Calu3 (cell line): ENCODE measurements at regions not wholly inside any gene's neighbourhood (a gene's known extent, or its start where the extent isn't known, plus 50 kb on each side); places are given as distances from the start of the nearest gene placed in this dataset.

Experiments
- BruUV-seq: library from RNA; stranded (reverse); fragments of 400-500 nt; replicated peaks from 2 replicates; lab custom pipeline; 2021; lab: Mats Ljungman, UMichigan
- CTCF ChIA-PET: fragments of 300-600 bp; sonication (Branson Sonifier 250); formaldehyde crosslinking; loops from one replicate; lab custom pipeline; 2022; ENCODE audit warnings: antibody characterized with exemption; lab: Charles Lee
- DNase-seq: peaks from one replicate; pipeline ENCODE4 v3.0.0; 2022
- H3K27ac Mint-ChIP-seq: one replicate; pipeline ENCODE4 v1.8.0; 2022; ENCODE audit warnings: mixed read lengths; ENCODE audit not compliant: unreplicated experiment
- H3K27me3 Mint-ChIP-seq: one replicate; pipeline ENCODE4 v1.8.0; 2022; ENCODE audit warnings: mixed read lengths; ENCODE audit not compliant: unreplicated experiment
- H3K36me3 Mint-ChIP-seq: one replicate; pipeline ENCODE4 v1.8.0; 2022; ENCODE audit warnings: mild to moderate bottlenecking, moderate library complexity, mixed read lengths; ENCODE audit not compliant: insufficient read depth, unreplicated experiment
- H3K4me1 Mint-ChIP-seq: one replicate; pipeline ENCODE4 v1.8.0; 2022; ENCODE audit warnings: mild to moderate bottlenecking, low read depth, mixed read lengths; ENCODE audit not compliant: unreplicated experiment
- H3K4me3 Mint-ChIP-seq: one replicate; pipeline ENCODE4 v1.8.0; 2022; ENCODE audit warnings: mild to moderate bottlenecking, low read depth, moderate library complexity, mixed read lengths; ENCODE audit not compliant: unreplicated experiment
- H3K9me3 Mint-ChIP-seq: one replicate; pipeline ENCODE4 v1.8.0; 2022; ENCODE audit warnings: low read depth, mixed read lengths; ENCODE audit not compliant: unreplicated experiment
- intact Hi-C: fragments of 100-400 bp; cut with micrococcal nuclease; formaldehyde crosslinking; loops from one replicate; pipeline ENCODE4 v1.10.0; 2022; ENCODE audit not compliant: unreplicated experiment
- TF ChIP-seq, protein P1 (sequence below): fragments of 200-600 bp; IDR thresholded peaks from one replicate; pipeline ENCODE4 v1.8.0; 2022; ENCODE audit warnings: antibody characterized with exemption; ENCODE audit not compliant: unreplicated experiment

DNA sequence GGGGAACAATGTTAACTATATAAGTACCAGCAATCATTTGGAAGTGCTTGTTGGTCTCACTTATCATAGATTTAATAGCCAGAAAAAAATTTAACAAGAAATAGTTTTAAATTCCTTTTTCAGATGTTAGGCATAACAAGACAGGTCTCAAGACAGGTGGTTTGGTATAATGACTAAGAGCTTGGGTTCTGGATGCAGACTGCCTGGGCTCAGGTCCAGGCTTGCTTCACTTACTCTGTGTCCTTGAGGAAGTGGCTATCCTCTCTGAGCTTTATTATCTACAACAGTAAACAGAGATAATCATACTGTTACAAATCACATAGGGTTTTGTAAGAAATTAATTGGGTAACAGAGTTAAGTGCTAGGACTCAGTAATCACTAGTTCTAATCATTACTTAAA is 338.0 kb upstream of the FLRT2 start:
- H3K36me3 Mint-ChIP-seq, result no peaks in the 10 kb centered on the region
- intact Hi-C loops, result no loop called here
- no peak overlapping the region for H3K4me3 Mint-ChIP-seq
- no peak for DNase-seq
- H3K27me3 Mint-ChIP-seq, result no peaks in the 10 kb centered on the region
- no TSS peak for BruUV-seq
- no peaks in the 10 kb centered on the region for H3K4me1 Mint-ChIP-seq
- H3K27ac Mint-ChIP-seq, result no peak overlapping the region
- CTCF ChIA-PET, result no interaction called here
- H3K9me3 Mint-ChIP-seq, result peaks cover 15% of the 10 kb centered on the region
- TF ChIP-seq, protein P1, sequence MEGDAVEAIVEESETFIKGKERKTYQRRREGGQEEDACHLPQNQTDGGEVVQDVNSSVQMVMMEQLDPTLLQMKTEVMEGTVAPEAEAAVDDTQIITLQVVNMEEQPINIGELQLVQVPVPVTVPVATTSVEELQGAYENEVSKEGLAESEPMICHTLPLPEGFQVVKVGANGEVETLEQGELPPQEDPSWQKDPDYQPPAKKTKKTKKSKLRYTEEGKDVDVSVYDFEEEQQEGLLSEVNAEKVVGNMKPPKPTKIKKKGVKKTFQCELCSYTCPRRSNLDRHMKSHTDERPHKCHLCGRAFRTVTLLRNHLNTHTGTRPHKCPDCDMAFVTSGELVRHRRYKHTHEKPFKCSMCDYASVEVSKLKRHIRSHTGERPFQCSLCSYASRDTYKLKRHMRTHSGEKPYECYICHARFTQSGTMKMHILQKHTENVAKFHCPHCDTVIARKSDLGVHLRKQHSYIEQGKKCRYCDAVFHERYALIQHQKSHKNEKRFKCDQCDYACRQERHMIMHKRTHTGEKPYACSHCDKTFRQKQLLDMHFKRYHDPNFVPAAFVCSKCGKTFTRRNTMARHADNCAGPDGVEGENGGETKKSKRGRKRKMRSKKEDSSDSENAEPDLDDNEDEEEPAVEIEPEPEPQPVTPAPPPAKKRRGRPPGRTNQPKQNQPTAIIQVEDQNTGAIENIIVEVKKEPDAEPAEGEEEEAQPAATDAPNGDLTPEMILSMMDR, result no peak

DNA sequence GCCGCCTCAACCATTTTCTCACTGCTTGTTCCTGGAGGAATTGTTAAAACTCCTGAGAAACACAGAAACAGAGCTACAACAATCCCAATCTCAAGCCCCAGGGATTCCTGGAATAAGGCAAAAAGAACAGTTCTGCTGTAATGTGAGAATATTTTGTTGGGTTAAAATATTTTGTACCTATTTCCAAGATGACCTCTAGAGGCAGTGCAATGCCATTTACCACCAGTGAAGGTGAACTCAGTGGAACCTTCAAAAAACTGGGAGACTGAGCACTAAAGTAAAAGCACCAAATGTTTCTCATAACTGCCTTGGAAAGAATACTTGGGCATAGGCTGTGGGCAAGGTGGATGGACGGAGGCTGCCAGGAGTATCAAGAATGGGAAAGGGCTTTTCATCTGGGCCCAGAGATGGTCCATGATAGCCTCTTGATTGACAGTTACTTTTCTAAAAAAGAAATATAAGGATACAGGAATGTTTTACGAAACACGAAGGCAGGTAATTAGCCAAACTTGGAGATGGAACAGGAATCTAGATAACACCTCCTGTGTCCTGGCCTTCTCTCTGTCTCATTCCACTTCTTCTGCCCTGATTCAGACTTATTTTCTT is 334.0 kb upstream of the FLRT2 start:
- peaks cover 12% of the 10 kb centered on the region for H3K9me3 Mint-ChIP-seq
- no peak for DNase-seq
- intact Hi-C loops, result no loop called here
- H3K27me3 Mint-ChIP-seq, result no peaks in the 10 kb centered on the region
- no peaks in the 10 kb centered on the region for H3K4me1 Mint-ChIP-seq
- H3K27ac Mint-ChIP-seq, result no peak overlapping the region
- no peak overlapping the region for H3K4me3 Mint-ChIP-seq
- no TSS peak for BruUV-seq
- TF ChIP-seq, protein P1, result peak; percentile 24
- CTCF ChIA-PET, result no interaction called here
- no peaks in the 10 kb centered on the region for H3K36me3 Mint-ChIP-seq

DNA sequence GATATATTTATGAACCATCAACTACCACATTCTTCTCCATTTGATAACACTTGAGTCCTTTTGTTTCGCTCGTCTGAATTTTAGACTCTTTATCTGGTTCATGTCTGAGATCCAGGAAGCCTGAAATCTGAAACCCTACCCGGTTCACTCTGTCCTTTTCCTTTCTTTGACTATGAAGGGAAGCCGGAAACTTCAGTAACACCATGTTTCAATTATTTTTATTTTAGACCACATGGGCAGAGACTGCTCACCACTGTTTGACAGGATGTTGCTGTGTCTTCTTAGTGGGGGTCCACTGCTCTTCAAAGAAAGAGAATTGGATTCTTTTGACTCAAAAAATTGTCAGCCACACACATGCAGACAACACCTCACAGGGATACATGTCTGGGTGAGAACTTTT is 331.9 kb upstream of the FLRT2 start:
- Mint-ChIP-seq H3K9me3 (peaks cover 12% of the 10 kb centered on the region), H3K27ac (no peak overlapping the region), H3K4me1 (no peaks in the 10 kb centered on the region), H3K36me3 (no peaks in the 10 kb centered on the region), H3K4me3 (no peak overlapping the region), H3K27me3 (no peaks in the 10 kb centered on the region)
- DNase-seq, result no peak
- intact Hi-C loops, result no loop called here
- CTCF ChIA-PET, result no interaction called here
- no TSS peak for BruUV-seq
- TF ChIP-seq, protein P1, result no peak

DNA sequence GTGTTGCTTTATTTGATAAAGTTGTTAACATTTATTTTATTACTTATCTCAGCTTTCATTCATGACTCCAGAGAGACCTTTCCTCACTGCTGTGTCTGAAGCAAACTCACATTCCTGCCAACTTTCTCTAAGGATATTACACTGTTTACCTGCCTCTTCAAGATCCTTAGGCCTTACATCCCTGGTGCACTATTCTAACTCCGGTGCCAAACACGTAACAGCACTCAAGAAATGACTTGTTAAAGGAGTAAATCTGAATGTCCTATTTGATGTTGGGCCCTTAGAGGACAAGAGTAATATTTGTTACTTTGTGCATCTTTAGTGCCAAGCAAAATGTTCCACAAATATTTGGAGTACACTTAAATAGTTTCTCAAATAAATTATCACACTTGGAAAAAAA is 324.1 kb upstream of the FLRT2 start:
- Mint-ChIP-seq H3K36me3 (no peaks in the 10 kb centered on the region), H3K27me3 (no peaks in the 10 kb centered on the region), H3K4me3 (no peak overlapping the region), H3K4me1 (no peaks in the 10 kb centered on the region), H3K27ac (no peak overlapping the region), H3K9me3 (no peaks in the 10 kb centered on the region)
- TF ChIP-seq, protein P1, result no peak
- intact Hi-C loops, result no loop called here
- BruUV-seq, result no TSS peak
- no peak for DNase-seq
- CTCF ChIA-PET, result interaction anchor here (0.6 kb wide), 1 partner anchor 647 kb away, joined by 3 read pairs; no protein-coding TSS in a partner anchor
